Renal cortical epithelial cell (primary cell): ENCODE measurements at regions not wholly inside any gene's neighbourhood (a gene's known extent, or its start where the extent isn't known, plus 50 kb on each side); places are given as distances from the start of the nearest gene placed in this dataset.

Experiments
- DNase-seq: peaks from one replicate; pipeline ENCODE4 v3.0.0-alpha.2; 2011; ENCODE audit warnings: low read depth

- no peak for DNase-seq
Measured at GRCh38 chr14:38901791-38902190, 201.2 kb downstream of the SEC23A start.

- DNase-seq: no peak
Measured at GRCh38 chr14:38900887-38901286, 202.1 kb downstream of the SEC23A start.

- DNase-seq: no peak
Measured at GRCh38 chr14:38887696-38888095, 215.3 kb downstream of the SEC23A start.

- no peak for DNase-seq
Measured at GRCh38 chr14:38884109-38884508, 218.9 kb downstream of the SEC23A start.

GRCh38 chr14:38883127-38883526 is 219.9 kb downstream of the SEC23A start:
- no peak for DNase-seq

- peak; percentile 62 for DNase-seq
Measured at GRCh38 chr14:38882533-38882932, 220.5 kb downstream of the SEC23A start.

- peak; percentile 55 for DNase-seq
Measured at GRCh38 chr14:38880643-38881524, 222.2 kb downstream of the SEC23A start.

GRCh38 chr14:38877744-38878388 is 225.2 kb downstream of the SEC23A start:
- no peak for DNase-seq

GRCh38 chr14:38874721-38875120 is 228.3 kb downstream of the SEC23A start:
- no peak for DNase-seq

- DNase-seq: no peak
Measured at GRCh38 chr14:38873941-38874612, 229.0 kb downstream of the SEC23A start.

- peak; percentile 7 for DNase-seq
Measured at GRCh38 chr14:38870296-38870836, 232.7 kb downstream of the SEC23A start.

- DNase-seq: peak; percentile 79
Measured at GRCh38 chr14:38868399-38869290, 234.4 kb downstream of the SEC23A start.

GRCh38 chr14:38867561-38868150 is 235.4 kb downstream of the SEC23A start:
- DNase-seq: peak; percentile 69

GRCh38 chr14:38866461-38866860 is 236.6 kb downstream of the SEC23A start:
- DNase-seq: no peak

GRCh38 chr14:38862366-38862765 is 240.7 kb downstream of the SEC23A start:
- no peak for DNase-seq

GRCh38 chr14:38860530-38860929 is 242.5 kb downstream of the SEC23A start:
- DNase-seq: no peak

- DNase-seq: no peak
Measured at GRCh38 chr14:38856798-38857197, 246.2 kb downstream of the SEC23A start.

- no peak for DNase-seq
Measured at GRCh38 chr14:38855513-38855912, 247.5 kb downstream of the SEC23A start.

- no peak for DNase-seq
Measured at GRCh38 chr14:38851111-38851510, 251.9 kb downstream of the SEC23A start.

- DNase-seq: no peak
Measured at GRCh38 chr14:38850664-38851063, 252.4 kb downstream of the SEC23A start.
